Esophagus muscularis mucosa (tissue), 4 donors: ENCODE measurements at regions not wholly inside any gene's neighbourhood (a gene's known extent, or its start where the extent isn't known, plus 50 kb on each side); places are given as distances from the start of the nearest gene placed in this dataset.

Experiments
- DNase-seq: peaks from one replicate; pipeline ENCODE4 v3.0.0-alpha.2; 2017; ENCODE audit errors: extremely low spot score
- H3K27ac ChIP-seq, 4 donors: fragments of 200-600 bp; sonication (generic); replicated peaks in 1 of 4; 1 replicate in 3 of 4; 2 replicates in 1 of 4; pipeline ENCODE4 v1.5.1; 2016 to 2019; ENCODE audit warnings: mild to moderate bottlenecking in 1 of 4
- H3K27me3 ChIP-seq, 4 donors: fragments of 200-600 bp; sonication (generic); one replicate each; pipeline versions ENCODE4 v1.5.1 to v1.6.0; 2016 to 2019
- H3K36me3 ChIP-seq, 4 donors: fragments of 200-600 bp; sonication (generic); one replicate each; pipeline ENCODE4 v1.5.1; 2016 to 2019
- H3K4me1 ChIP-seq, 4 donors: fragments of 200-600 bp; sonication (generic); one replicate each; pipeline ENCODE4 v1.5.1; 2016 to 2019
- H3K4me3 ChIP-seq, 4 donors: fragments of 200-600 bp; sonication (generic); 1 replicate in 2 of 4; 2 replicates in 2 of 4; pipeline ENCODE4 v1.5.1; 2016 to 2019; ENCODE audit warnings: mild to moderate bottlenecking in 4 of 4, moderate library complexity in 1 of 4
- H3K9me3 ChIP-seq, 4 donors: fragments of 200-600 bp; sonication (generic); 1 replicate in 3 of 4; 2 replicates in 1 of 4; pipeline ENCODE4 v1.5.1; 2016 to 2019
- EP300 ChIP-seq: sonication (generic); formaldehyde crosslinking; IDR thresholded peaks from one replicate; pipeline ENCODE4 v1.6.1; 2017; ENCODE audit warnings: antibody characterized with exemption
- POLR2A ChIP-seq: fragments of 450-650 bp; IDR thresholded peaks from one replicate; pipeline ENCODE4 v1.6.1; 2017; ENCODE audit warnings: antibody characterized with exemption, moderate library complexity, mild to moderate bottlenecking, low read depth
- POLR2AphosphoS5 ChIP-seq, 2 donors: sonication (generic); formaldehyde crosslinking; IDR thresholded peaks; one replicate each; pipeline ENCODE4 v1.6.1; 2017; ENCODE audit warnings: antibody characterized with exemption in 2 of 2
- WGBS: methylation state at CpG from one replicate; pipeline ENCODE4 v1.1.5; 2018; 5-methylcytosine and 5-hydroxymethylcytosine counted together
- intact Hi-C: fragments of 100-400 bp; cut with DNase I; formaldehyde crosslinking; loops from one replicate; pipeline ENCODE4 v1.15.1; 2023
- TF ChIP-seq, protein P1 (sequence below), 3 experiments: fragments of 200-600 bp in 2 of 3; fragments of 450-650 bp in 1 of 3; sonication (generic) in 2 of 3; IDR thresholded peaks; one replicate each; pipeline ENCODE4 v1.5.1; 2017 to 2019; ENCODE audit warnings: antibody characterized with exemption in 3 of 3, mild to moderate bottlenecking in 2 of 3, moderate library complexity in 1 of 3

GRCh38 chr2:217095511-217096205 lies 235.8 kb upstream of the TNP1 start:
- no peak for TF ChIP-seq POLR2AphosphoS5 (IDR thresholded peaks at IDR 0.05)
- TF ChIP-seq, protein P1, sequence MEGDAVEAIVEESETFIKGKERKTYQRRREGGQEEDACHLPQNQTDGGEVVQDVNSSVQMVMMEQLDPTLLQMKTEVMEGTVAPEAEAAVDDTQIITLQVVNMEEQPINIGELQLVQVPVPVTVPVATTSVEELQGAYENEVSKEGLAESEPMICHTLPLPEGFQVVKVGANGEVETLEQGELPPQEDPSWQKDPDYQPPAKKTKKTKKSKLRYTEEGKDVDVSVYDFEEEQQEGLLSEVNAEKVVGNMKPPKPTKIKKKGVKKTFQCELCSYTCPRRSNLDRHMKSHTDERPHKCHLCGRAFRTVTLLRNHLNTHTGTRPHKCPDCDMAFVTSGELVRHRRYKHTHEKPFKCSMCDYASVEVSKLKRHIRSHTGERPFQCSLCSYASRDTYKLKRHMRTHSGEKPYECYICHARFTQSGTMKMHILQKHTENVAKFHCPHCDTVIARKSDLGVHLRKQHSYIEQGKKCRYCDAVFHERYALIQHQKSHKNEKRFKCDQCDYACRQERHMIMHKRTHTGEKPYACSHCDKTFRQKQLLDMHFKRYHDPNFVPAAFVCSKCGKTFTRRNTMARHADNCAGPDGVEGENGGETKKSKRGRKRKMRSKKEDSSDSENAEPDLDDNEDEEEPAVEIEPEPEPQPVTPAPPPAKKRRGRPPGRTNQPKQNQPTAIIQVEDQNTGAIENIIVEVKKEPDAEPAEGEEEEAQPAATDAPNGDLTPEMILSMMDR (IDR thresholded peaks at IDR 0.05) = no peak
- no peak for TF ChIP-seq EP300
- no peak for TF ChIP-seq POLR2A
- 91% methylated on average over 4 of the region's 4 CpGs for WGBS
- no peak overlapping the region for H3K4me3 ChIP-seq
- no peak overlapping the region for H3K27ac ChIP-seq
- H3K27me3 ChIP-seq = no peaks in the 10 kb centered on the region
- intact Hi-C loops = no loop called here
- H3K4me1 ChIP-seq = no peaks in the 10 kb centered on the region
- H3K36me3 ChIP-seq = no peaks in the 10 kb centered on the region
- peak; percentile 37 for DNase-seq
- no peaks in the 10 kb centered on the region for H3K9me3 ChIP-seq

GRCh38 chr2:217092710-217093379 lies 233.0 kb upstream of the TNP1 start:
- no peaks in the 10 kb centered on the region for H3K36me3 ChIP-seq
- 90% methylated on average over 17 of the region's 17 CpGs for WGBS
- TF ChIP-seq, protein P1 (IDR thresholded peaks at IDR 0.05) = no peak
- no peak for TF ChIP-seq POLR2A
- TF ChIP-seq EP300 = no peak
- no peak for TF ChIP-seq POLR2AphosphoS5 (IDR thresholded peaks at IDR 0.05)
- no peak overlapping the region for H3K4me3 ChIP-seq
- intact Hi-C loops = no loop called here
- no peaks in the 10 kb centered on the region for H3K27me3 ChIP-seq
- no peak overlapping the region for H3K27ac ChIP-seq
- no peaks in the 10 kb centered on the region for H3K9me3 ChIP-seq
- DNase-seq = peak; percentile 26
- H3K4me1 ChIP-seq = peaks cover 0 to 3% (median 0%) of the 10 kb centered on the region in 4 donors

DNA sequence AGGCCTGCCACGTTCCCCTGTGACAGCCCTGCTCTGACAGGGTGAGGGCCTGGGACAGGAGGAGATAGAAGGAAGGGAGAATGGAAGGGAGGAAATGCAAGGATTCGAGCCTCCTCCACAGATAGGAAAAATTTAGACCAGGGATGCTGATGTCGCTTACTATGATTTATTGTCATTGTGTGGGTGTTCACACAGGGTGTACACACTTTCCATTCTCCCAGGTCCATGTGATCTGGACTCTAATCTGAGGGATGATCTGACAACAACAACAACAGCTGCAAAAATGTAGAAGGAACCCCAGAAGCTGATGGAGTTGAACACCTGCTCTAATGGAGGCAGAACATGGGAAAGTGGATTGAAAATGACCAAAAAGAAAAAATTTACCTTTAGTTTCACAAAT lies 231.7 kb upstream of the TNP1 start:
- H3K4me1 ChIP-seq = peaks cover 0 to 3% (median 0%) of the 10 kb centered on the region in 4 donors

DNA sequence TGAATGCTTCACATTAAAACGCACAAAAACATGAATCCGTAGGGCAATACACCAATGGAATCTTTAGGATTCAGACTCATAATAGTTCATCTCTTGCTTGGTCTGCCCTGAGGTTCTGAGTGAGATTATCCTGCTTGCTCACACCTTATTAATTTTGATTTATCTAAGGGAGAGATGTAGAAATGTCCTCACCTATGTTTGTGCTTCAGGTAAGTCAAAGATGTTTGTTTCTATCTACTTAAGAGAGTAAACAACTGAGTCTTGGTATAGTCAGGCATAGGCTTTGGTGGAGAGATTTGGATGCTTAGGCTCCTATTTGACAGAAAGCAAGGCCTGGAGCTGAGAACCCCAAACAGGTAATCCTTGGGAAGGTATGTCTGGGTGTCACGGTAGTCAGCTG lies 231.0 kb upstream of the TNP1 start:
- H3K4me1 ChIP-seq = peaks cover 0 to 3% (median 0%) of the 10 kb centered on the region in 4 donors
- H3K9me3 ChIP-seq = no peaks in the 10 kb centered on the region
- H3K27me3 ChIP-seq = no peaks in the 10 kb centered on the region
- no peak overlapping the region for H3K4me3 ChIP-seq
- 98% methylated on average over 3 of the region's 3 CpGs for WGBS
- TF ChIP-seq EP300 = no peak
- no peak for TF ChIP-seq POLR2A
- TF ChIP-seq, protein P1 (IDR thresholded peaks at IDR 0.05) = no peak
- TF ChIP-seq POLR2AphosphoS5 (IDR thresholded peaks at IDR 0.05) = no peak
- H3K36me3 ChIP-seq = no peaks in the 10 kb centered on the region
- intact Hi-C loops = no loop called here
- no peak for DNase-seq
- H3K27ac ChIP-seq = no peak overlapping the region

More for the DNA sequence above, 231.7 kb upstream of the TNP1 start:
- H3K4me3 ChIP-seq = no peak overlapping the region
- no peaks in the 10 kb centered on the region for H3K27me3 ChIP-seq
- TF ChIP-seq EP300 (no peak), POLR2A (no peak), POLR2AphosphoS5 (IDR thresholded peaks at IDR 0.05) (no peak)
- TF ChIP-seq, protein P1 (IDR thresholded peaks at IDR 0.05) = no peak
- 84% methylated on average over 3 of the region's 3 CpGs for WGBS
- H3K36me3 ChIP-seq = no peaks in the 10 kb centered on the region
- intact Hi-C loops = no loop called here
- DNase-seq = peak; percentile 50
- no peaks in the 10 kb centered on the region for H3K9me3 ChIP-seq
- no peak overlapping the region for H3K27ac ChIP-seq
